ENCODE measurements at regions not wholly inside any gene's neighbourhood (a gene's known extent, or its start where the extent isn't known, plus 50 kb on each side); places are given as distances from the start of the nearest gene placed in this dataset.

DNA sequence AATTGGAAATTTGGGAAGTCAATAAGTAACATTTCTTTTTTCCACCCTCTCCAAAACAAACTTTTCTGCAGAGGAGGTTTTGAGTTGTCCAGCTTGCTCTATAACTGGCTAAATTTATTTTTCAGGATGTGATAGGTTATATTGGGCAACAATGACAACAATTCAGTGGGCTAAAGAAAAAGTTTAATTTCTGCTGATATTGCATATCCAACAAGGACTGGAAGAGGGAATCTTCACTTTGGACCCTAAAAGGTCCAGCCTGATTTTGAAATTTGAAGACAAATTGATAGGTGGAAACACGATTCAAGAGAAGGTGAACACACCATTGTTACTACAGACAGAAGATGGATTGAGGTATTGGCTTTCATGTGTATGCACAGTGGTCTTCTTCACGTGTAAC is 393.1 kb downstream of the BRINP1 start:
- no peak for DNase-seq

DNA sequence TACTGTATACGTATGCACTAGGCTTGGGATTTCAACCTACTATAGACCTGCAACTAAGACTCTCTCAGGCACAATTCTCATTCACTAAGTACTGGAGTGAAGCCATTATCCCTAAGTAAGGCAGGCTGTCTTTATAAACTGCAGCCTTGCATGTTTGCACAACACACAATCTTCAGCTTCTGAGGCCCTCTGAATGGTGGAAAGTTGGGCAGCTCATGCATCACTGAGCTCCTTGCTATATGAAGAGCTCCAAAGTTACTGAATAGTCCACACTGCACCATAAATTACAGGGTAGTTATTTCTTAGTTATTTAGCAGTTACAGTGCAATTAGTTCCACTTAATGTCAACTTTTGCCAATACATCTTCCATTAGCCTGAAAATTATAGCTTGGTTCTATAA is 384.6 kb downstream of the BRINP1 start:
- DNase-seq: no peak

DNA sequence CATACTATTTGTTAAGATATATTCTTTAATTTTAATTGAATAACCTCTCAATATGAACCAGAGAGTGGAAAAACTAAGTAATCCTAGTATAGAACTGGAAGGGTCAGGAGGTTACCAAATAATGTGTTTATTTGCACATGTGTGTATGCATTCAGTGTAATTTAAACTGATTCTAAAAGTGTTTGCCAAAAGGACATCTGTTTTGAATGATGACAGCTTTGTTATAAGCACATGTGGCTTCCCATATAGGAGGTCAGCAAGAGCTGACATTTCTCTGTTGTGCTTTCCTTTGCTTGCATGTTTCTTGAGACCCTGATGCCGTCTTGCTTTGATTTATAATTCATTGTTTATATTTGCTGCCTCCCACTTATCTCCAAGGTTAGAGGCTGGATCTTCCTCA is 383.4 kb downstream of the BRINP1 start:
- no peak for DNase-seq

DNA sequence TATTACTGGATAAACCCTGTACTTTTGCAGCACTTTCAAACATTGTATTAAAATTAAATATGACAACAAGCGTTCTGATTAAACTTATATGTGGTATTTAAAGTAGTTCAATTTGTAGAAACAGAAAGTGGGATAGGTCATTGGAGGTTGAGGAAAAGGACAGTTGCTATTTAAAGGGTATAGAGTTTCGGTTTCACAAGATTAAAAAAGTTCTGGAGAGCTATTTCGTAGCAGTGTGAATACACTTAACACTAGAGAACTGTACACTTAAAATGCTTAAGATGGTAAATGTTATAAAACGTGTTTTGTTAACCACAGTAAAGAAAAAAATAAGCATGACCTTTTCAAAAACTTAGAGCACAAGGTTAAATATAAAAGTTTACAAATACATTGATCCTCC is 382.1 kb downstream of the BRINP1 start:
- no peak for DNase-seq

DNA sequence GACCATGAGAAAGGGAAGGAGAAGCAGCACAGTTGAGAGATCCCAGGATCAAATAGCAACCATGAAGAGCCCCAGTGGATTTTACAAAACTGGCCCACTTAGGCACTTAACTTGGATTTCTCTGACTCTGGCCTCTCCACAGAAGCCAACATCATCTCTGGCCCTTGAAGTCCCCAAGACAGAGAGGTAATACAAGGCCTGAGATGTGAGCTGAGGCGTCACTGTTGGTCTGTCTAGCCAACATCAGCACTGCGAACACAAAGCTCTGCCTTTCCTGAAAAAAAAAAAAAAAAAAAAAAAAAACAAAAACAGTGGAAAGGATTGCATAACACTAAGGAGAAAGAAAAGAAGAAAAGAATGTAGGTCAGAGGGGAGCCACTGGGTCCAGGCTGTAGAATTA is 378.3 kb downstream of the BRINP1 start:
- DNase-seq: no peak

DNA sequence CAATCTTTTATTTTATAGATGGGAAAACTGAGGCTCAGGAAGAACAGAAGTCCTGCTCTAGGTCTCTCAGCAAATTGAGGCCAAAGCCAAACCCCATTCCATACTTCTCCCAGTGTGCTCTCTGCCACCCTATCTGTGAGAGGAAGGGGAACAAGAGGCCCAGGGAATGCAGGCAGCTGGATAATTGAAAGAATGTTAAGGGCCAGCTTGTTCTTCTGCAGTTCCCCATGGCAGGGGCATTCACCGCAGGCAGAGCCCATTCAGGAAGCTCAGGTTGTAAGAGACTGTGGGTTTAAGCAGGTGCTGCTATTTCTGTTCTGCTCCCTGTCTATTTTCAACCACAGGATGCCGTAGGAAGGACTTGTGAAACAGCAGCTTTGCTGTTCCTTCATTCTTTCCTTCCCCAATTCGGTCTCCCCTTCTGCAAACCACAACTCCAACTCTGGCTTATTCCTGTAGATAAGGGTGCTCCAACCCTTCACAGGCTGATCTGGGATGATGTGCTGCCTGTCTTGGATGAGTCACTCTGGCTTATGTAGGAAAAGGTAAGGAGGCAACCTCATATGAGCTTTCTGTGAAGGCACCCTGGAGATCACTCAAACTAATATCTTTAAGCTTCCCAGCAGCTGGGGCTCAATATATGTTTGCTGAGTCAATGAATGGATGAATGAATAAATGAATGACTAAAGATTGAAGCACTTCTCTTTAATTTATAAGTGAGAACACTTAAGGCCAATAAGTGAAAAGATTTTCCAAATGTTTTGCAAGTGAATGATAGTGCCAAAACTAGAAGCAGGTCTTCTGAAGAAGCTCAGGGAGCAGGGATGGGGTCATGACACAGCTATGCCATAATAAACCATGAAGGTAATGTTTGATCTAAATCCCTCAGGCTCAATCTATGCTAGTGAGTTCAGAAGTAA is 377.6 kb downstream of the BRINP1 start:
- DNase-seq: no peak

DNA sequence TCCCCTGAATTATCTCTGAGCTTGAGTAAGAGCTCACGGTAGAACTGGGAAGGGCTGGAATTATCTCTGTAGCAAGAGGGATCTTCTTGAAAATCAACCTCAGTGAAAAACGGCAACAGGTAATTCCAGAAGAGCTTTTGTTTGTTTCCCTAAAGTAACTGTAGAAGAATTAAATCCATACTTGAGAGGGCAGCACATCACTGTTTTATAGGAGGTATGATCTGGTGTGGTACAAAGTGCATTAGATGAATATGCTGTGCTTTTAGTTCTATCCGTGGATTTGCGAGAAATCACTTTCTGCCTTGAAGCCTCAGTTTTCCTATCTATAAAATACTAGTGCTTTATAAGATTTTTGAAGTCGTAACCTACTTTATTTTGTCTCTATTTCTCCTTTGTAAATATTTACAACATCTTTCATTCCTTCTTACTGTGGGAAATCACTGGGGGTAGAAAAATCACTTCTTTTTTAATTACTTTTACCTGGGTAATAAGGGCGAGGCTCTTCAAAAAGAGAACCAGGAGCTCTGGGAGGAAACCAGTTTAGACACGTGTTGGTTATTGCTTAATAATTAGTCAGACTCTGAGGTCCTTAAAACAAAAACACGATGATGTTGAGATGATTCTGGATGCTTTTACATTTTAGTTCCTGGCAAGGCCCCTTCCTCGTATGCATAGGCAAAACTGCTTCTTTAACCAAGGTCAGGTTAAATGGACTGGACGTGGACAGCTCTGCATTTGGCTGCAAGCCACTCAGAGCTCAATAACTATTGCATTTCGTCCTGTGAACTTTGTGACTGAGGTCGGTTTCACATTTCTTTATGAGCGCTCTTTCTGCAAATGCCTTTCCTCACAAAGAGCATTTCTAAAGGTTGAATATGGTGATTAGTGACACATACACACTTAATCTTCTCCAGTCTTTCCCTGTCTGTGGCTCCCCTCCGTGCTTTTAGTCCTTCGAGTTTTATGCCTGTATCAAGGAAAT is 376.1 kb downstream of the BRINP1 start:
- DNase-seq: no peak

DNA sequence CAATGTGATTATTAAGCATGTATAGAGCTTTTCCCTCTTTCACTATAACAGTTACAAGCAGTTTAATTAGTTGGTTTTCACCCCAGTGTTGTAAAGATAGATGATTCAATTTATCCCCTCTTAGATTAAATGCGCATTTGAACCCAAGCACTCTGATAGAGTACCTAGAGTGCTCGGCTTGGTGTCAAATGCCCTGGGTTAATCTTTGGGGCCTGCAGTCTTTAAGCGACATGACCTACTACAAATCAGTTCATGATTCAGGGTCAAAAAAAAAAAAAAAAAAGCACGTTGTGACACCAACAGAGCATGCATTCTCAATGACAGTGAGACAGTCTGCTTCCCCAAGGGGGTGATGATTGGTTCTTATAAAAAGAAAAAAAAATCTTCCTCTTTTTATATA is 375.3 kb downstream of the BRINP1 start:
- DNase-seq: no peak

DNA sequence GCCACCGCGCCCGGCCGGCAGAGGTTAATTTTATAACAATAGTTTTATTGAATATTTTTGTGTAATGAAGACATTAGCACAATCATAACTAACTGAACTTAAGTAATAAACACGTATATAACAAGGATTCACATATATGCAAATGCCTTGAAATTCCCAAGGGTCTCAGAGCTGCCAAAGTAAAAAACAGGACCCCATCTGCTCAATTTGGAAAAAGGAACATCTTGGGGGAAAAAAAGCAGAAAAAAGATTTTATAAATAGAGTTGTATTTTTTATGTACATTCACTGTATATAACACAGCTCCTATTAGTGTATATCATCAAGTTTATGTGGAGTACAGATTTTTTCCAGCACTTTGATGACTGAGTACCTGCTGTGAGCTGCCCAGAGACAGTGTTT is 366.7 kb downstream of the BRINP1 start:
- DNase-seq: no peak

DNA sequence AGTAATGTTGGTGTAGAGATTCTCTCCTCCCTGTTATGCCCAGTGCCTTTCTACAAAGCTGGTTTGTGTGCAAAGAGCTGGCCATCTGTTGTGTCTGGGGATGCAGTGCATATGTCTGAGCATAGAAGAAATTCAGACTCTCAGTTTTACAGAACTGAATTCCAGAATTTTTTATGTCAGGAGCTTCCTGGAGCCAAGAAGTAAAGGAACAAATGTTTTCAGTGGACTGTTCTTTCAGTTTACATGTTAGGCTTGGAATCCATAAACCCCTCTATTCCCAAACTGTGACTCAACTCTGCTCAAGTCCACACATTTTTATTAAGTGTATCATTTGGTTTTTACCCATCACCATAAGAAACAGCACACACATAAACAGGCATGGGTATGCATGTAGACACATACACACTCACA is 366.0 kb downstream of the BRINP1 start:
- DNase-seq: no peak

DNA sequence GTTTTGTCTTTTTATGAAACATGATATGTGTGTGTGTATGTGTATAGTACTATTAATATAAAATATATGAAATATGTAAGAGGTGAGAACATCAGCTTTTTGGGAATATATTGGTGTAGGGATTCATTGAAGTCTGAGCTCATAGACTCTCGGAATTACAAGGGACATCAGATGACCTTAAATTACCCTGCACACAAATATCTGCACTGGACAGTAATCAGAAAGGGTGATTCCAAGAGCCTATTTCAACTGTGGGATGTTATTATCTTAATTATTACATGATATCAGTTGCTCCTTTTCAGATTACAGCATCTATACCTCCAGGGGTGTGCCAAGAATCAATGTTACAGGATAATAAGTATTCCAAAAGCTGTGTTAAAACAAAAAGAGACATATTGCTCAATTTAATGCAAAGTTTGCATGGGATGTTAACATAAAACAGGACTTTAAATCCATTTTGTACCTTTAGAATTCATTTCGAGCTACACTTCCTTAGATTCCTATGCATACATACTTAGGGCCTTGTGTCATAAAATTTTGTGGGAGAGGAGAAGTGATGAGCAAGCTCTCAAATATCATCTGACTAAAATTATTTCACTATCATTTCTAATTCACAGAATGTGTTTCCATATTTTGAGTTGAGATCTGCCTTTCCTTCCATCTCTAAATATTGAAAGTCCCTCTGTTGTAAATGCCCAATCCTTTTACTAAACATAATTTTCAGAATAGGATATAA is 365.2 kb downstream of the BRINP1 start:
- DNase-seq: no peak

DNA sequence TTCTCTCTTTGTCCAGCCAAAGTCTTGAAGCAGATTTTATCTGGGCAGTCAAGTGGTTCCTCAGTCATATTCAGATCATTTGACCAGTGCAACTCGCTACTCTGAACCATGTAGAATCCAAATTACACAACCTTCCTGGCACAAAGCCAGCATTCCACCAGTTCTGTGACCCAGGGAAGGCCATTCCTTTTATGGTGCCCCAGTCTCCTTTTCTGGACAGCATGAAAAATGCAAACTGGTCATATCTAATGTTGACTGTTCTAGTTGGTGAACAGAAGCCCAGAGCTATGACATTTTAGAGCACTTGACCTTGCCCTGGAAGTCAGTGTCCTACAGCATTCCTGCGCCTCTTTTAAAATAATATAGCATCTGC is 364.6 kb downstream of the BRINP1 start:
- DNase-seq: no peak

DNA sequence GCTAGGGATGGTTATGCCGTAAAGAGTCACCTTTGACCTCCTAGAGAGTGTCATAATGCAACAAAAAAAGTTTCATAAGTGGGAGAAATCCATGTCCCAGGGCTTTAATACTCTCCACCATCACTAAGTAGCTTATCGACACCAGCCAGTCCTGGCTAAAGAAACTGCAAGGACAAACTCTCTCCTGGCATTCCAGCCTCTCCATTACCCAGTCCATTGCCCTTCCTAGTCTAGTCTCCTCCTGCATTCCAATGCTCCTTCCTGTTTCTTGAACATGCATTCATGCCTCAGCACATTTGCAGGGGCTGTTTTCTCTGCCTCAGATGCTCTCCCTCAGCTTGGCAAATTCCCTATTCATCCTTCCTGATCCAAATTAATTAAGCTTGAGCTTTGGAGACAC is 364.1 kb downstream of the BRINP1 start:
- no peak for DNase-seq

DNA sequence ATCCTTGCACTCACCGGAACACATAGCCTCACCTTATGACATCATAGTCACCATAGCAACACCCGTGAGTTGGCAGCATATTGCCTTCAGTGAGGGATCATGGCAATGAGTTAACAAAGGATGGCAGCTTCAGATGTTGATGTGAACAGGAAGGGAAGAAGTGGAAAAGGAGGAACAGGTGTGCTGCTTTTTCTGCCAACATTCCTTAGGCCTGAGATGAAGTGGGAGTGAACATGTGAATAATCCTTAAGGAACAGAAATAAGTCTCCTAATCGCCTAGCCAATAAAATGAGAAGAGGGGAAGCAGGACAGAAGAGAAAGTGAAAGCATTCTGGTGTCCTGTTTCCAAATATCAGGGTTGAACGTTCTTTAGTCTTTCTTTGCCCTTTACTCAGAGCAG is 360.0 kb downstream of the BRINP1 start:
- DNase-seq: no peak

DNA sequence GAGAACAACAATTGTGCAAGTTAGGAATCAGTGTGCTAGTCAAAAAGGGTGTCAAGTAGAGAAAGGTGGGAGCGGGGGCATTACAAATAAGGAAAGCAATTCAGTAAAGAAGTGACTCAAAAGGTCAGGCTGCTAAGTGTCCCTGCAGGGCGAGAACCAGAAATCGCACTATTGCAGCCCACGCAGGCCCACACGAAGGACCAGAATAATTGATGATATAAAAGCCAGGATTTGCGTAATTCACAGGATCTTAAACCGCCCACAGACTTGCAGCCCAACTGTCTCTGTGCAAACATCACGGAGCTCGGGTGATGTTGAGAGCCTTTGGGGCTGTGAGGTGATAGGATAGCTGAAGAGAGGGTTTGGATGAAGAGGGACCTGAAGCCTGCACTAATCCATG is 349.0 kb downstream of the BRINP1 start:
- no peak for DNase-seq

DNA sequence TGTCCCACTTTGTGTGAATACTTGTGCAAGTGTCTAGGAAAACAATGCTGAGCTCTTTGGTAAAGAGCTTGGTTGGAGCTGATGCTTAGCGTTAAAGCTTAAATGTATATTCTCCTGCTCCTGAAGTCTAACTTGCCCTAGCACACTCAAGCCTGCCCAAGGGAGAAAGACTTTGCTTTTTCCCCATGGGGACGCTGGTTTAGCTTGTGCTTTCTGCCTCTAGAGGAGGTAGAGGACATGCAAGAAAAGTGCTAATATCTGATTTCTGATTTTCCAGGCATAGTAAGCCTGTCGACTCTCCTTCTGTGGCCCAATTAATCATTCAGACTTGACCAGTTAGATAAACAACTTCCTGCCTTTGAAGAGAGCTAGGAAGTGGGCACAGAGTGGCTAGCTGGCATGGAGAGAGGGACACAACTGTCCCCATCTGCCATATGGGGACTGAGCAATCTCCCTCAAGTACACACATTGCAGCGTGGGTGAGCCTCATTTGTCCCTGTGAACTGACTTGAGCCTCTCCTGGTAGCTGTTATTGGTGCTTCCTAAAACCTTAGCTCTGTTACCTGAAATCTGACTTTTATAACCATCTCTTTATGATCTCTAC is 348.4 kb downstream of the BRINP1 start:
- no peak for DNase-seq

DNA sequence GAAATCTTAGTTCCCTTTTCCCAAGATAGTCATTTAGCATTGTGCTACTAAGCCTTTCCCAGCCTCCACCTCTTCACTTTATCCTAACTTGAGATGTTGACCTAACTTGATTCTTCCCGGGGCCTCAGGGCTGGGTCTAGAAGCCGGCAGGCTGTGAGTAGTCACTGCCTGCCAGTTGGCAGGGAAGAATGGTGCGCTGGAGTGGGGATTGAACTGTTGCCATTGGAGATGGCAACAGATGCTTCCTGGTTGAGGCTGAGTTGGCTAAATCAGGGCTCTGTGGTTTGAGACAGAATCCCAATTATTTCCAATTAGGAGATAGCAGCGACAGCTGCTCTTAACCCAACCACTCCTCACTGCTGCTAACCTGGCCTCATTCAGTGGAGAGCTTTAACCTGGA is 343.1 kb downstream of the BRINP1 start:
- DNase-seq: no peak

DNA sequence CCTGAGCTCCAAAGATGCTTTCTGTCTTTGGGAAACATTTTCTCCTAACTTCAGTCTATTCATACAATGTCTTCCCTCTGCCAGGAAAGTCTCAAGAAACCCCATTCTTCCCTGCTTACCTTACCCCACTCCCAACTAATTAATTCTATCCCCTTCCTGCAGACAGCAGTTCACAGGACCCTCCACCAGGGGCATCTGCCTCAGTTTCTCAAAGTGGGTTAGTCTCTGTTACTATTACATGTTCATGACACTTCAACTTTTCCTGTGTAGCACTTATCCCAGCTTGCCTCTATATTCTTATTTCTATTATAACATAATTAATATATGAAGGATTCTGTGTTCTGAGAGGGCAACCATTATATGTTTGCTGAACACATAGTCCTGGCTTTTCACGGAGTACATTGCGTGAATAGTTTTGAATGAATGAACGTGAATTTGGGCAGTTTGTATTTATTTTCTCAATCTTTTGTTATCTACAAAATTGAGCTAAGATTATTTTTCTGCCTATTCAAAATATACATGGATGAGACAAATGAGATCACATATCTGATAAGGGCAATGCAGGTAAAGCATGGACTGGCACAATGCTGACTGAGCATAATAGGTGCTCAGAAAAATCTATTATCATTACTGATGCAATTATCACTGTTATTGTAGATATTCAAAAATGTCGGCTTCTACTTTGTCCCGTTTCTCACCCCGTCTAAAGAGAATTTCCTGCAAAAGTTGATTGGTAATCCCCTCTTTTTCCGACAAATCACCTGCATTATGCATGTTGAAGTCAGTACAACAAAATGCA is 341.1 kb downstream of the BRINP1 start:
- DNase-seq: no peak

DNA sequence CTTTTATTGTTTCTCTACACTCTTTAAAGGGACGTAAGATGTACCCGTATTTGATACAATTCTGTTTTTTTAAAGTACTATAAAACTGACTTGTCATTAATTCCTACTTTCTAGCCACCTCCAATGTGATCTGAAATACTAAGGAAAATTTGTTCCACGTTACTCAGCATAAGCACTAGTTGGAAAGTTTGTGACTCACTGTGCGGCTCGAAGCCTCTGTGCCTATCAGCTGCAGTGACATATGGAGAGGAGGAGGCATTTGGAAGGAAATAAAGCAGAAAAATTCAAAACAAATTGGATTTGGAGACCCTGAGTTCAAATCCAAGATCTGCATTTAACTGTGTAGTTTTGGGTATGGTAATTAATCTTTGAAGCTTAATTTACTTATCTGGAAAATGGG is 339.3 kb downstream of the BRINP1 start:
- no peak for DNase-seq

DNA sequence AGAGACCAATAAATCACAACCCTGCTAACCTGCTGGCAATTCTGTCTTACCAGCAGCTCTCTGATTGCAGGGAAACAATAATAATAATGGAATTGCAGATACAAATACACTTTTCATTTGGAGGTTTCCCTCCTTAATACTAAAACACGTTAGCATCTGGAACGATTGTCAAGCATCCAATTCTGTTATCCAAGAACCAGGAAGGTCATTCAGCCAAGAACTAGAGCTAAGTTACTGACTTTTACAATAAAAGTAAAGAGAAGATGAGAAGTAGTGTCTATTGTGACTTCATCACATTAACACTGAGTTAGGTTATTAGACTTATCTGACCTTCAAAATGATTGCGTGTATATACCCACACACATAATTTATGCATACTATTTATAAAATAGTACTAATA is 335.6 kb downstream of the BRINP1 start:
- DNase-seq: no peak

DNA sequence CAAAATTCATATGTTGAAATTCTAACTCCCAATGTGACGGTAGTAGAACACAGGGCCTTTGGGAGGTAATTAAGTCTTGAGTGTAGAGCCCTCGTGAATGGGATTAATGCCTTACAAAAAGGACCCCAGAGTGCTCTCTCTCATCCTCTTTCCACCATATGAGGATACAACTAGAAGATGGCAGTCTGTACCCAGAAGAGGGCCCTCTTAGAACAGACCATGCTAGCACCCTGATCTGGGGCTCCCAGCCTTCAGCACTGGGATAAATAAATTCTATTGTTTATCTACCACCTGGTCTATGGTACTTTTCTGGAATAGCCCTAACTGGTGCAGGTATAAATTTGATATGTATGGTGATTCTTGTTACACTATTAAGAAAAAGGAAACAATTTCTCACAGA is 332.3 kb downstream of the BRINP1 start:
- no peak for DNase-seq

DNA sequence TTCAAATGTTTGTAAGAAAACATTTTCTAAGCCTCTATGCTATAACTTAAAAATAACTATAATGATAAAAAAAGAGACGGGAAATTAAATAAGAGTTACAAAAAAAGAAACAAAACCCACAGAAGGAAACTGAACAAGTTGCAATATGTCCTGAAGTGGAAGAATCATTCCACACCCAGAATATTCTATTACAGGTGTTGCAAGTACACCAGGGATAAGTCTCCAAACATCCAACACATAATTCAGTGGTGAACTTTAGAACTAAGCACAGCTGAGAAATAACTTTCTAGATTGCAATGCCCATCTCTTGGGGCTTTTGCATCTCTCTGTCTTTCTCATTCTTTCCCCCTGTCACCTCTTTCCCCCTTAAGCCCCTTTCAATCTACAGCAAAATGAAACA is 325.2 kb downstream of the BRINP1 start:
- DNase-seq: no peak

All from activated CD4-positive, alpha-beta T cell treated with anti-CD3 and anti-CD28 coated beads, Interleukin-10, Interleukin-2, amounts not matched to agents 100 ng/mL and 50 ng/mL, durations not matched to agents 16 hours and 8 hours (primary cell).